ENCODE measurements at regions not wholly inside any gene's neighbourhood (a gene's known extent, or its start where the extent isn't known, plus 50 kb on each side); places are given as distances from the start of the nearest gene placed in this dataset.

- no peaks in the 10 kb centered on the region for H3K4me1 ChIP-seq (ENCODE audit: control insufficient read depth in 1 of 2, low read depth in 2 of 2)
- no peak for ATAC-seq (ENCODE audit: insufficient number of reproducible peaks, low FRiP score, low read depth)
- DNase-seq (ENCODE audit: low spot score), result no peak
- no peak overlapping the region for H3K4me3 ChIP-seq
- no peak overlapping the region for H3K27ac ChIP-seq
- no peak for TF ChIP-seq CTCF (IDR thresholded peaks at IDR 0.05)
- H3K36me3 ChIP-seq, result no peaks in the 10 kb centered on the region
- no peaks in the 10 kb centered on the region for H3K9me3 ChIP-seq
- no peaks in the 10 kb centered on the region for H3K27me3 ChIP-seq (replicated peaks; ENCODE audit: insufficient read depth)
Measured at GRCh38 chr13:90299238-90299637, 1048.2 kb upstream of the MIR17HG start.

DNA sequence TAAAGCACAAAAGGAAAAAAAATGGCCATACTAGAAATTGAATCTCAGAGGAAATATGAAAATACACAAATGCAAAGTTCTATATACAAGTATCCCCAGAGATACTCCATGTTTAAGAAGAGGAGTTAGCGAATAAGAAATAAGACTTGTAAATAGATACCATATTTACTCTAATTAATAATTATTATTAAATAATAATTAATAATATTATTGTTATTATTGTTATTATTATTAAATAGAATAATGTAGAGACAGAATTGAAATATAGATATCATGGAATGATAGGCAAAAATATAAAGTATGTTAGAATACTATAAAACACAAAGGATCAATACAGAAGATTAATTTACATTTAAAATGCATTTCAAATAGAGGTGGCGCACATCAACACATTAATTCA is 1047.5 kb upstream of the MIR17HG start:
- H3K4me1 ChIP-seq (ENCODE audit: control insufficient read depth in 1 of 2, low read depth in 2 of 2), result no peaks in the 10 kb centered on the region
- H3K36me3 ChIP-seq, result no peaks in the 10 kb centered on the region
- no peak overlapping the region for H3K4me3 ChIP-seq
- no peak for TF ChIP-seq CTCF (IDR thresholded peaks at IDR 0.05)
- no peaks in the 10 kb centered on the region for H3K27me3 ChIP-seq (replicated peaks; ENCODE audit: insufficient read depth)
- DNase-seq (ENCODE audit: low spot score) (no peak), ATAC-seq (ENCODE audit: insufficient number of reproducible peaks, low FRiP score, low read depth) (no peak)
- no peaks in the 10 kb centered on the region for H3K9me3 ChIP-seq
- no peak overlapping the region for H3K27ac ChIP-seq

DNA sequence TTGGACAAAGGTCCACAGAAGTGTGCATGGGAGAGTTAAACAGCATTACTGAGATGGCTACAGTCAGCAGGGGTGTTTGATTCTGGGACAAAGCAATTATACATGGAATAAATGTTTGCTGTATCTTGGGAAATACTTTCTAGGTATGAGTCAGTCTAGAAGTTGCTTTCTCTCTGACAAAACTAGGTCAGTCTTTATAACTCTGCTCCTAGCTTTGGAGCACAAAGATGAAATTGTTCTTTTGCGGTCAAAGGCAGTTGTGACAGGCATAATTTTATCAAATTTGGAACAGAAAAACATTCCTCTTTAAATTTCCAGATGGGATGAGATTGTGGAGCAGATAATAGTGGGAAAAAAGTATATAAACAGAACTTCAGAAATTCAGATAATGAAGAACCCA is 1045.4 kb upstream of the MIR17HG start:
- TF ChIP-seq CTCF (IDR thresholded peaks at IDR 0.05), result no peak
- H3K4me3 ChIP-seq, result no peak overlapping the region
- no peaks in the 10 kb centered on the region for H3K36me3 ChIP-seq
- no peaks in the 10 kb centered on the region for H3K27me3 ChIP-seq (replicated peaks; ENCODE audit: insufficient read depth)
- DNase-seq (ENCODE audit: low spot score) (no peak), ATAC-seq (ENCODE audit: insufficient number of reproducible peaks, low FRiP score, low read depth) (no peak)
- no peaks in the 10 kb centered on the region for H3K4me1 ChIP-seq (ENCODE audit: control insufficient read depth in 1 of 2, low read depth in 2 of 2)
- no peaks in the 10 kb centered on the region for H3K9me3 ChIP-seq
- no peak overlapping the region for H3K27ac ChIP-seq

- Histone ChIP-seq H3K27ac (no peak overlapping the region), H3K9me3 (no peaks in the 10 kb centered on the region), H3K4me1 (ENCODE audit: control insufficient read depth in 1 of 2, low read depth in 2 of 2) (no peaks in the 10 kb centered on the region), H3K4me3 (no peak overlapping the region), H3K27me3 (replicated peaks; ENCODE audit: insufficient read depth) (no peaks in the 10 kb centered on the region), H3K36me3 (no peaks in the 10 kb centered on the region)
- ATAC-seq (ENCODE audit: insufficient number of reproducible peaks, low FRiP score, low read depth) (no peak), DNase-seq (ENCODE audit: low spot score) (no peak)
- no peak for TF ChIP-seq CTCF (IDR thresholded peaks at IDR 0.05)
Measured at GRCh38 chr13:90305796-90306195, 1041.7 kb upstream of the MIR17HG start.

DNA sequence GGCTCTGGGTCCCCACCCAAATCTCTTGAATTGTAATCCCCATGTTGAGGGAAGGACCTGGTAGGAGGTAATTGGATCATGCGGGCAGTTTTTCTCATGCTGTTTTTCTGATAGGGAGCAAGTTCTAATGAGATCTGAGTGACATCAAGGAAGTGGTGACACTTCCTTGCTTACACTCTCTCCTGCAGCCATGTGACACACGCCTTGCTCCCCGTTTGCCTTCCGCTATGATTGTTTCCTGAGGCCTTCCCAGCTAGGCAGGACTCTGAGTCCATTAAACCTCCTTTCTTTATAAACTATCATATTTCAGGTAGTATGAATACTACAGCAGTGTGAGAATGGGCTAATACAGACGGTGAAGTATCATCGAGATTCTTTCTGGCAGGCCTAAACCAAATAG is 1040.4 kb upstream of the MIR17HG start:
- Histone ChIP-seq H3K36me3 (no peaks in the 10 kb centered on the region), H3K9me3 (no peaks in the 10 kb centered on the region), H3K4me1 (ENCODE audit: control insufficient read depth in 1 of 2, low read depth in 2 of 2) (no peaks in the 10 kb centered on the region), H3K4me3 (no peak overlapping the region), H3K27me3 (replicated peaks; ENCODE audit: insufficient read depth) (no peaks in the 10 kb centered on the region), H3K27ac (no peak overlapping the region)
- no peak for ATAC-seq (ENCODE audit: insufficient number of reproducible peaks, low FRiP score, low read depth)
- TF ChIP-seq CTCF (IDR thresholded peaks at IDR 0.05), result no peak
- no peak for DNase-seq (ENCODE audit: low spot score)

Measured in thoracic aorta (tissue), 2 donors.